ENCODE measurements at regions not wholly inside any gene's neighbourhood (a gene's known extent, or its start where the extent isn't known, plus 50 kb on each side); places are given as distances from the start of the nearest gene placed in this dataset.

DNA sequence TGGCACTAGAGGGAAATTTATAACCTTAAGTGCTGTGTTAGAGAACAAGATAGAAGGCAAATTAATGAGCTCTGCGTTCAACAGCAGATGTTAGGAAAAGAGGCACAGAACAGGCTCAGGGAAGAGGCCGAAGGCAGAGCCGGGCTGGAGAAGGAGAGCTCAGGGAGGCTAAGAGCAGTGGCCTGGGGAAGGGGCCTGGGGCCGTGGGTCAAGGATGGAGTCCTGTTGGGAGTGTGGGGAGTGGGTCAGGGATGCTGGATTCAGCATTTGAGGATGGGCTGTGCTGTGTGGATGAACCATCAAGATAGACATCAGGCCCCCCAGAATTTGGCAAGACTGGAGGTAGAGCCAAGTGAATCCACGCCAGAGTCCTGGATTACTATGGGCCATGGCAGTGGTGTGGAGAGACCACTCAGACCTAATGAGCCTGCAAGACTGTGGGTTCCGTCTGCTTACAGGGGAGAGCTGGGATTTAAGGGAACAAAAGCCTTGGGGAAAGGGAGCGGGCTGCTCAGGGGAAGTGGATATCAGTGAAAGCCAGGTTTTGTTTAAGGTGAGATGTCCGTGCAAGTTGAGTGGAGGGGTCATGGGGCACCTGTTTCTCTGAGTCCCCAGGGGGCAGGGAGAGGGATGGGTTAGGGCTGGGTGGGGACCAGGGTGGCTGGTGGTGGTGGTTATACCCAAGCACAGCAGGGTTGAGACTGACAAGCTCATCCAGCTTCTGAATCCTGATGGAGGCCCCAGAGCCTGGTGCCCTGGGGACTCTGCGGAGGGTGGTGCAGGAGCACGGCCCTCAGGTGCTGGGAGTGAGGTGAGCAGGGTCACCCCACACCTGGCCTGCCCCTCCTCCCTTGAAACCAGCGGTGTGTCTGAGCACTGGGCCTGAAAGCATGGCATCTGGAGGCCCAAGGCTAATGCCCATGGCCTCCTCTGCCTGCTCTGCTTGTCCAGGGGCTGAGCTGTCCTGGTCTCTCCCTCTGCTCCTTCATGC is 101.7 kb downstream of the BMS1 start:
- no peak for DNase-seq (ENCODE audit: low read depth)
- TF ChIP-seq, protein P1, sequence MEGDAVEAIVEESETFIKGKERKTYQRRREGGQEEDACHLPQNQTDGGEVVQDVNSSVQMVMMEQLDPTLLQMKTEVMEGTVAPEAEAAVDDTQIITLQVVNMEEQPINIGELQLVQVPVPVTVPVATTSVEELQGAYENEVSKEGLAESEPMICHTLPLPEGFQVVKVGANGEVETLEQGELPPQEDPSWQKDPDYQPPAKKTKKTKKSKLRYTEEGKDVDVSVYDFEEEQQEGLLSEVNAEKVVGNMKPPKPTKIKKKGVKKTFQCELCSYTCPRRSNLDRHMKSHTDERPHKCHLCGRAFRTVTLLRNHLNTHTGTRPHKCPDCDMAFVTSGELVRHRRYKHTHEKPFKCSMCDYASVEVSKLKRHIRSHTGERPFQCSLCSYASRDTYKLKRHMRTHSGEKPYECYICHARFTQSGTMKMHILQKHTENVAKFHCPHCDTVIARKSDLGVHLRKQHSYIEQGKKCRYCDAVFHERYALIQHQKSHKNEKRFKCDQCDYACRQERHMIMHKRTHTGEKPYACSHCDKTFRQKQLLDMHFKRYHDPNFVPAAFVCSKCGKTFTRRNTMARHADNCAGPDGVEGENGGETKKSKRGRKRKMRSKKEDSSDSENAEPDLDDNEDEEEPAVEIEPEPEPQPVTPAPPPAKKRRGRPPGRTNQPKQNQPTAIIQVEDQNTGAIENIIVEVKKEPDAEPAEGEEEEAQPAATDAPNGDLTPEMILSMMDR (IDR thresholded peaks at IDR 0.05; ENCODE audit: insufficient read depth, low read length): no peak
- no peak overlapping the region for H3K4me3 ChIP-seq (ENCODE audit: low read depth, low read length)

DNA sequence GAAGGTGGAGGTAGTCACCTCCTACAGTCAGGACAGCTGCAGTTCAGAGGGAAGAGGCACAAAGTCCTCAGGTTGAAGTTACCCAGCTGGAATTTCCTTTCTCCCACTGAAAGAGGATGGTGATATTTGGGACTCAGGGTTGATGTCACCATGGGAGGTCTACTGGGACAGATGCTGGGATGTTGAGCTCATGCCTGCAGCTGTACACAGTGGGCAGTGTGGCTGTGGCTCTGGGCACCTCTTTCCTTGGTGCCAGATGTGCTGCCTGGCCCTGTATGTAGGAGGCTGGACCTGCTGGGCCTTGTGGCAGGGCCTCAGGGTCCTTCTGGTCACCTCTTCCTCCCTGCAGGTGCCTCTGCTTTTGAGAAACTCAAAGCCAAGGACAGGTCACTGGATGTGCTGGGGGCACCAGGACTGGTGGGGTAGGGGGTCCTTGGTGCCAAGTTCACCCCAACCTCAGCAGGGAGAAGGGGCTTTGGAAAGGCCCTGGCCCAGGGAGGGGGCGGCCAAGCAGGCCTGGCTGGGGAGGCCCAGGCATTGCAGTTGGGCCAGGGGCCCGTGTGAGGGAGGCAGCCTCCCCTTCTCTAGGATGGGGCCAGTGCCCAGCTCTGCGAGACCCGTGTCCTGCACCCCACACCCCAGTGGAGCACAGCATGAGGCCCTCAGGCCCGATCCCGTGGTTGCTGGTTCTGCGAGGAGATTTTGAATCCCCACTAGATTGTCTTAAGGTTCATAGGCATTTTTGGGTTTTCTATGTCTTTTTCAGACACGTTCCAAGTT is 103.1 kb downstream of the BMS1 start:
- TF ChIP-seq, protein P1 (IDR thresholded peaks at IDR 0.05; ENCODE audit: insufficient read depth, low read length): no peak
- H3K4me3 ChIP-seq (ENCODE audit: low read depth, low read length): no peak overlapping the region
- DNase-seq (ENCODE audit: low read depth): no peak

DNA sequence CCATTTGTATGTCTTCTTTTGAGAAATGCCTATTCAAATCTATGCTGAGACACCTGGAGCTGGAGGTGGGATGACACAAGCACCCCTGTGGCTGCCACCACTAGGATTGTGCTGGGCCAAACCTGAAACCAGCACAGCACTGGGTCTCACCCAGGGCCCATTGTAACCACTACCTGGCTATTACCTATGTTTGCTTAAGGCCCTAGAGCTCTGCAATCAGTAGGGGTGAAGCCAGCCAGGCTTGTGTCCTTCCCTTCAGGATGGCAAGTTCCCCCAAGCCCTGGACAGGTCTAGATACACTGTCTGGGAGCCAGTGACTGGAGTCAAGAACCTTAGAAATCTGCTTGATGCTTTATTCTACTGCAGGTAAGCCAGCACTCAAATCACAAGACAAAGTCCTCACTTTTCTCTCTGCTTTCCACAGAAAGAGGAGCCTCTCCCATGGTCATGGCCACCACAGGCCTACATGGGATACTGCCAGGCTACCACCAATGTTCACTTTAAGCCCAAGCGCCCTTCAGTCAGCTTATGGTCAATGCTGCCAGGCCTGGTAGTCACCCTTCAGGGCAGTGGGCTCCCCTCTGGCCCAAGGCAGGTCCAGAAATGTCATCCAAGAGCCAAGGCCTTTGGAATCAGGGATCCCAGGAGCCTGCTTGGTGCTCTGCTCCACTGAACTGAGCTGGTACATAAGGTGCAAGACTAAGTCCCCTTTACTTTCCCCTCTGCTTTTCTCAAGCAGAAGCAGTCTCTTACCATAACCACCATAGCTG is 105.3 kb downstream of the BMS1 start:
- TF ChIP-seq, protein P1 (IDR thresholded peaks at IDR 0.05; ENCODE audit: insufficient read depth, low read length): no peak
- DNase-seq (ENCODE audit: low read depth): no peak
- no peak overlapping the region for H3K4me3 ChIP-seq (ENCODE audit: low read depth, low read length)

DNA sequence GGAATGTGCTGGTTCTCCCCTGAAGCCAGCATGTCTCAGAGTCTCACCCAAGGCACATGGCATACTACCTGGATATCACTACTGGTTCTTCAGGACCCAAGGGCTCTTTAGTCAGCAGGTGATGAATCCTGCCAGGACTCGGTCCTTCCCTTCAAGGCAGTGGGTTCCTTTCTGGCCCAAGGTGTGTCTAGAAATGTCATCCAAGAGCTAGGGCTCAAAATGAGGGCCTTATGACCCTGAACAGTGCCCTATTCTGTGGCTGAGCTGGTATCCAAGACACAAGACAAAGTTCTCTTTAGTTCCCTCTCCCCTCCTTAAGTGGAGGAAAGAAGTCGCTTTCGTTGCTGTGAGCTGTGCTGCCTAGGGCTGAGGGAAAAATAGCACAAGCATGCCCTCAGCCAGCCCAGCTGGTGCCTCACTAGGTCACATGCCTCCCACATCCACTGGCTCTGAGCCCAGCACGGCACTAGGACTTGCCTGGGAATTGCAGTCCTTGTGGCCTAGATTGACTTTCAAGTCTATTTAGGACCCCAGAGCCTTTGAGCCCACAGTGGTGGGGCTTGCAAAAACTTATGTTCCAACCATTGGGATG is 106.0 kb downstream of the BMS1 start:
- DNase-seq (ENCODE audit: low read depth): no peak
- TF ChIP-seq, protein P1 (IDR thresholded peaks at IDR 0.05; ENCODE audit: insufficient read depth, low read length): no peak
- H3K4me3 ChIP-seq (ENCODE audit: low read depth, low read length): no peak overlapping the region

DNA sequence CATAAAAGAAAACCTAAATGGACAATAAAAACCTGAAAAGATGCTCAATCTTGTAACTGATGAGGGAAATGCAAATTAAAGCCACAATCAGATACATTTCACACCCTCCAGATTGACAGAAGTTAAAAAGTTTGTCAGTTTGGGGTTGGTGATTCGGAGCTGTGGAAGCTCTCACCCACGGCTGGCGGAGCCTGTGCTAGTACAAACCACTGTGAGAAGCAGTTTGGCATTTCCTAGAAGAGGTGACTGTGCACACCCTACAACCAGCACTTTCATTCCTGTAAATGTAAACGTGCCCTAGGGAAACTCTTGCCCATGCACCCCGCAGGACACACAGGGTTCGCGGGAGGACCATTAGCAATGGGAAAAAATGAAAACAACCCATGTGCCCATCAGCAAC is 114.1 kb downstream of the BMS1 start:
- DNase-seq (ENCODE audit: low read depth): no peak
- TF ChIP-seq, protein P1 (IDR thresholded peaks at IDR 0.05; ENCODE audit: insufficient read depth, low read length): no peak
- H3K4me3 ChIP-seq (ENCODE audit: low read depth, low read length): no peak overlapping the region
